ENCODE measurements at regions not wholly inside any gene's neighbourhood (a gene's known extent, or its start where the extent isn't known, plus 50 kb on each side); places are given as distances from the start of the nearest gene placed in this dataset.
"Not testable (repeated sequence)": the region's sequence is repeated elsewhere in the genome, so short reads cannot be mapped to it uniquely, and the experiment has no call there.

DNA sequence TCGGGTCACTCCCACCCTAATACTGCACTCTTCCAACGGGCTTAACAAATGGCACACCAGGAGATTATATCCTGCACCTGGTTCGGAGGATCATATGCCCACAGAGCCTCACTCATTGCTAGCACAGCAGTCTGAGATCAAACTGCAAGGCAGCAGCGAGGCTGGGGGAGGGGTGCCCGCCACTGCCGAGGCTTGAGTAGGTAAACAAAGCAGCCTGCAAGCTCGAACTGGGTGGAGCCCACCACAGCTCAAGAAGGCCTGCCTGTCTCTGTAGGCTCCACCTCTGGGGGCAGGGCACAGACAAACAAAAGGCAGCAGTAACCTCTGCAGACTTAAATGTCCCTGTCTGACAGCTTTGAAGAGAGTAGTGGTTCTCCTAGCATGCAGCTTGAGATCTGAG lies 73.7 kb downstream of the MTNR1B start:
- not testable (repeated sequence) for TF ChIP-seq SIN3A (IDR thresholded peaks at IDR 0.05; ENCODE audit: low read depth, low read length); RAD21 (IDR thresholded peaks at IDR 0.05; ENCODE audit: insufficient read depth, low read depth, low read length); EGR1 (IDR thresholded peaks at IDR 0.05; ENCODE audit: borderline replicate concordance in 1 of 2, low read depth in 2 of 2, low read length in 2 of 2); RFX5 (IDR thresholded peaks at IDR 0.05; ENCODE audit: low read depth, low read length); TAF1 (IDR thresholded peaks at IDR 0.05; ENCODE audit: borderline replicate concordance, low read depth, low read length); SP1 (IDR thresholded peaks at IDR 0.05; ENCODE audit: low read depth, low read length); MXI1 (IDR thresholded peaks at IDR 0.05; ENCODE audit: low read depth, low read length); EP300 (IDR thresholded peaks at IDR 0.05; ENCODE audit: borderline replicate concordance in 1 of 2, control insufficient read depth in 1 of 2, low read depth in 2 of 2, low read length in 2 of 2); POLR2AphosphoS5 (IDR thresholded peaks at IDR 0.05; ENCODE audit: low read length); LARP7 (IDR thresholded peaks at IDR 0.05); PBX3 (IDR thresholded peaks at IDR 0.05; ENCODE audit: insufficient replicate concordance, low read depth, low read length)
- TF ChIP-seq, protein P1, sequence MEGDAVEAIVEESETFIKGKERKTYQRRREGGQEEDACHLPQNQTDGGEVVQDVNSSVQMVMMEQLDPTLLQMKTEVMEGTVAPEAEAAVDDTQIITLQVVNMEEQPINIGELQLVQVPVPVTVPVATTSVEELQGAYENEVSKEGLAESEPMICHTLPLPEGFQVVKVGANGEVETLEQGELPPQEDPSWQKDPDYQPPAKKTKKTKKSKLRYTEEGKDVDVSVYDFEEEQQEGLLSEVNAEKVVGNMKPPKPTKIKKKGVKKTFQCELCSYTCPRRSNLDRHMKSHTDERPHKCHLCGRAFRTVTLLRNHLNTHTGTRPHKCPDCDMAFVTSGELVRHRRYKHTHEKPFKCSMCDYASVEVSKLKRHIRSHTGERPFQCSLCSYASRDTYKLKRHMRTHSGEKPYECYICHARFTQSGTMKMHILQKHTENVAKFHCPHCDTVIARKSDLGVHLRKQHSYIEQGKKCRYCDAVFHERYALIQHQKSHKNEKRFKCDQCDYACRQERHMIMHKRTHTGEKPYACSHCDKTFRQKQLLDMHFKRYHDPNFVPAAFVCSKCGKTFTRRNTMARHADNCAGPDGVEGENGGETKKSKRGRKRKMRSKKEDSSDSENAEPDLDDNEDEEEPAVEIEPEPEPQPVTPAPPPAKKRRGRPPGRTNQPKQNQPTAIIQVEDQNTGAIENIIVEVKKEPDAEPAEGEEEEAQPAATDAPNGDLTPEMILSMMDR (IDR thresholded peaks at IDR 0.05 in 2 of 3, conservative IDR thresholded peaks at IDR 0.05 in 1 of 3; ENCODE audit: control insufficient read depth in 2 of 3, extremely low read depth in 1 of 3, insufficient read depth in 1 of 3, low read depth in 3 of 3, low read length in 3 of 3) = not testable (repeated sequence)
- TF ChIP-seq, protein P2, sequence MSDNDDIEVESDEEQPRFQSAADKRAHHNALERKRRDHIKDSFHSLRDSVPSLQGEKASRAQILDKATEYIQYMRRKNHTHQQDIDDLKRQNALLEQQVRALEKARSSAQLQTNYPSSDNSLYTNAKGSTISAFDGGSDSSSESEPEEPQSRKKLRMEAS (IDR thresholded peaks at IDR 0.05; ENCODE audit: low read depth, low read length) = not testable (repeated sequence)

Measured in GM12878 (cell line).